Erythroblast (primary cell): ENCODE measurements at regions not wholly inside any gene's neighbourhood (a gene's known extent, or its start where the extent isn't known, plus 50 kb on each side); places are given as distances from the start of the nearest gene placed in this dataset.

ENCODE experiments used
- GATA1 ChIP-seq: IDR thresholded peaks from 2 replicates; pipeline ENCODE4 v1.6.1; 2011; ENCODE audit warnings: low read depth, mild to moderate bottlenecking, control low read depth, low read length, moderate library complexity
- POLR2A ChIP-seq: IDR thresholded peaks from 2 replicates; pipeline ENCODE4 v1.6.1; 2011; ENCODE audit warnings: mild to moderate bottlenecking, low read length

DNA sequence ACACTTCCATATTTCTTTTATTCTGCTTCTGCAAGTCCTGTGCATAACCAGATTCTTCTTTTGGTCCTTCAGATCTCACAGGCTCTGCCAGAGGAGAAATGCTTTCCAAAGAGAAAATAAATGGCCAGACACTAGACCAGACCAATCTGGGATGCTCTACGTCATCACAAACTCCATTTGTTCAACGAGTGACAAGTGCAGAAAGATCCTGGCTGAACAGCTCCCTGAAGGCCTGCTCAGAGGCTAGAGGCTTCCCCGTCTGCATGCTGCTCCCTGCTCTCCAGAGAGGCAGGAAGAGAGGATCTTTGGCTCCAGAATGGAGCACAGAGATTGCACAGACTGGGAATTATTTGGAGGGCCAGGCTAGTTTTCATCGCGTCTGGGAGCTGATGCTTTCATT, 232.7 kb downstream of the MAF start:
- TF ChIP-seq POLR2A (no peak), GATA1 (no peak)
